HG02870 (cell line): ENCODE measurements at regions not wholly inside any gene's neighbourhood (a gene's known extent, or its start where the extent isn't known, plus 50 kb on each side); places are given as distances from the start of the nearest gene placed in this dataset.
A peak's percentile ranks its signal among the peaks of the same experiment; 100 is the strongest.

Experiments
- ATAC-seq: cut with Tn5 transposase; IDR thresholded peaks from one replicate; pipeline ENCODE4 v1.9.1; 2021; ENCODE audit warnings: mild to moderate bottlenecking, moderate library complexity; ENCODE audit not compliant: unreplicated experiment

DNA sequence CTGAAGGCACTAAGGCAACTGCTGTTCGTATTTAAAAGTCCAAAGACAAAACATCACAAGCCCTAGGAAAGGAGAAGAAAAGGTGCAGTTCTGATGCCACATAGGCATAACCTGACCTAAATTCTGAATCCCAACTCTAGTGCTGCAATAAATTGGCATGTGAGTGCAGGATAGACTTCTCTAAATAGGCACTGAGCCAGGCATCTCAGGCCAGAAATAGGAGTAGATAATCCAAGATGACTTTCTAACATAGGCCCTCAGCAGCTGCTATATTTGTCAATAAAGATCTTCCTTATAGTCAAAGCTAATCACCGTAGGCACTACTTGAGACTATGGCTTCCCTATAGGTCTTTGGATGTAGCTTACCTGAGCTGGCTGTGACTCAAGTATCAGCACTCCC lies 1163.8 kb downstream of the SORCS1 start:
- ATAC-seq = no peak

DNA sequence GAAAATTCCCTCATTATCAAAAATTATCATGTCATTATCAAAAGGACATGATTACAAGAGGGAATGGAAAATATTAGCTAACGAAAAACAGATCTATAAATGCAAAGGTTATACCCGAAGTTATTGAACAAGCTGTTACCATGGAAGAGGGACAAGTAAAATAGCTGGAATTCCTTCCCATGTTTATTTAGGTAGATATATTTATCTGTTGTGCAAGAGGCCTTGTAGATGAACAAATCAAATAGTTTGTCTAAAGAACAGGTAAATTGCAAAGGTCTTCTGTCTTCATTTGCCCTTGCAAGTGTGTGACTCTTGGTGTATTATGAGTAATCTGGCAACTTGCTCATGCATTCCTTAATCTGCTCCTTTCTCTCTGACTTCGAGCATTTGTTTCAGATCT lies 1170.9 kb downstream of the SORCS1 start:
- ATAC-seq = no peak

GRCh38 chr10:105992928-105993327 lies 1171.6 kb downstream of the SORCS1 start:
- ATAC-seq = no peak

DNA sequence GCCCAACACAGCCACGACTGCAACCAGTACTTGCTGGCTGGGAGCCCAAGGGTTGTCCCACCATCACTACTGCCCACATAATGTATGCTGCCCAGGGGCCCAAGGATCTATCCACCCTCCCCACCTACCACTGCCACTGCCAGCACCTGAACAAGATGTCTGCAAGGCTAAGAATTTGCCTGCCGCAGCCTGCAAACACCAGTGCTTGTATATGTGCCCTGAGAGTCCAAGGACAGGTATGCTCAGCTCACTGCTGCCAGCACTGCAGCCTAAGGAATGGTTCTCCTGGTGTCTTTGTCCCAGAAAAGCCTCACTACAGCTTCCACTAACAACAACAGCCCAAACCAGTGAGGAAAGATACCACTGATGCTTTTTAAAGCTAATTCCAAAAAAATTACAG lies 1174.0 kb downstream of the SORCS1 start:
- ATAC-seq = no peak

DNA sequence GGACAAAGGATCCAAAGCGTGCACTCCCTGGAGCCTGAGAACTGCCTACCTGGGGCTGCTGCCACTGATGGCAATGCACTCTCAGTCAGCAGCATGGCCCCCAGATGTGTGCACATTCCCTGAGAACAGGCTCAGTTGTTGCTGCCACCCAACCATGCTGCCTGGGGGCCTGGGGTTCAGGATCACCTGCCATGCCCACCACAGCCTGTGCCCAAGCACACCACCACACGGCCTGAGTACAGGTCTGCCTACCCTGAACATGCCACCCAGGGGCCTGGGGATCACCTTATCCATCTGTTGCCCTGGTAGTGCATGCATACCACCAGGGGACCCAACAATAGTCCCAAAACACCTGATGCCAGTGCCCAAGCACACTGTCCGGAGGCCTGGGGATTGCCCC lies 1174.5 kb downstream of the SORCS1 start:
- ATAC-seq = no peak

GRCh38 chr10:105988848-105989247 lies 1175.7 kb downstream of the SORCS1 start:
- ATAC-seq = no peak

- ATAC-seq = no peak
Observed at GRCh38 chr10:105986912-105987635, 1177.4 kb downstream of the SORCS1 start.

DNA sequence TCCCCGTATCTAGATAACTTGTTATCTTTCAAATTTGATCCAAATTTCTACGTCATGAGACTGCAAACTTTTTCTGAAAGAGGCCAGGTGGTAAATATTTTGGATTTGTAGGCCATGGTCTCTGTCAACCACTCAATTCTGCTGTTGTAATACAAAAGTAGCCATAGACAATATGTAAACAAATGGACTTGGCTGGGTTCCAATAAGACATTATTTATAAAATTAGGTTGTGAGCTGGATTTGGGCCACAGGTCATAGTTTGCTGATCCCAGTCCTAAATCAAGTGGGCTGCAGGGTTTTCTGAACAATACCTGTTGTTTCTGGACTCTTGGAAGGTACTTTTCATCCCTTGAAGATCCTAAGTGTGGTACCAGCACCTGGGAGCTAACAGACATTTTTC lies 1178.0 kb downstream of the SORCS1 start:
- no peak for ATAC-seq

DNA sequence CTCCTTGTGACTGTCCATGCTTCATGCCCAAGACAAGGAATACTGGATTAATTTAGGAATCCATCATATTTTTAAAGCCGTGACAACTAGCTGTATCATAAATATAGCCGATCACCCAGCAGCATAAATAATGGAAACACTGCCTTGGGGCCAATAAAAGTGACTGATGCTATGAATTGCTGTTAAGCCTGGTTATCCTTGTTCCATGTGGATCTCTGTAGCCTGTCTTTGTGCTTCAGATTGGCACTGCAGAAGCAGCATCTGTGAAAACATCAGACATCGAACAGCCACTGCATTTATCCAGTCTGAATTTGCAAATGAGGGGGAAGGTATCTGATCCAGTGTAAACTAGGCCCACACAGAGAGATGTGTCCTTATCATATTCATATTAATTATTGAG lies 1181.8 kb downstream of the SORCS1 start:
- no peak for ATAC-seq

DNA sequence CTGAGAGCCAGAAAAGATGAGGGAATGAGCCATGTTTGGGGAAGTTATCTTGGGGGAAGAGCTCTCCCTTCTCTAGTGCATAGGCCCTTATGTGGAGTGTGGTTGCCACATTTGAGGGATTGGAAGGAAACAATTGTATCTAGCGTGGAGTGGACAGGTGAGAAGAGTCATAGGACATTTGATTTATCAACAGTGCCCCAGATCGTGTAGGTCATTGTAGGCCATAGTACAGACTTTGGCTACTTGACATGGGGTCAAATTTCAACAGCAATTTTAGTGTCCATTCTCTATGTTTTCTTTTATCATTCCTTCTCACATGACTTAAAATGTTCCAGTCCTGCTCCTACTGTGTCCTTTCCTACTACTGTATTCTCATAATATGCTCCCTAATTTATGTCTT lies 1182.8 kb downstream of the SORCS1 start:
- no peak for ATAC-seq

- no peak for ATAC-seq
Observed at GRCh38 chr10:105974803-105975456, 1189.6 kb downstream of the SORCS1 start.

GRCh38 chr10:105973902-105974301 lies 1190.6 kb downstream of the SORCS1 start:
- ATAC-seq = no peak

GRCh38 chr10:105973360-105973759 lies 1191.1 kb downstream of the SORCS1 start:
- no peak for ATAC-seq

- ATAC-seq = no peak
Observed at GRCh38 chr10:105971460-105971859, 1193.0 kb downstream of the SORCS1 start.

DNA sequence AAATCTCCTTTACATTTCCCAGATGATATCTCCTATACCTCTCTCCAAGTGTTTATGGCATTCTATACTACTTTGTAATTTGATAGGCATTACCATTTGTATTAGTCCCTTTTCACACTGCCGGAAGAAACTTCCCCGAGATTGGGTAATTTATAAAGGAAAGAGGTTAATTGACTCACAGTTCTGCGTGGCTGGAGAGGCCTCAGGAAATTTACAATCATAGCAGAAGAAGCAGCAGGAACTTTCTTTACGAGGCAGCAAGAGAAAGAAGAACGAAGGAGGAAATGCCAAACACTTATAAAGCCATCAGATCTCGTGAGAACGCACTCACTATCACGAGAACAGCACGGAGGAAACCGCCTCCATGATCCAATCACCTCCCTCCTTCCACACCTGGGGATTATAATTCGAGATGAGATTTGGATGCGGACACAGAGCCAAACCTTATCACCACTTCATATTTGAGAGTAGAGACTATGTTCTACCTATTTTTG lies 1194.6 kb downstream of the SORCS1 start:
- no peak for ATAC-seq

- ATAC-seq = no peak
Observed at GRCh38 chr10:105968666-105969065, 1195.8 kb downstream of the SORCS1 start.

DNA sequence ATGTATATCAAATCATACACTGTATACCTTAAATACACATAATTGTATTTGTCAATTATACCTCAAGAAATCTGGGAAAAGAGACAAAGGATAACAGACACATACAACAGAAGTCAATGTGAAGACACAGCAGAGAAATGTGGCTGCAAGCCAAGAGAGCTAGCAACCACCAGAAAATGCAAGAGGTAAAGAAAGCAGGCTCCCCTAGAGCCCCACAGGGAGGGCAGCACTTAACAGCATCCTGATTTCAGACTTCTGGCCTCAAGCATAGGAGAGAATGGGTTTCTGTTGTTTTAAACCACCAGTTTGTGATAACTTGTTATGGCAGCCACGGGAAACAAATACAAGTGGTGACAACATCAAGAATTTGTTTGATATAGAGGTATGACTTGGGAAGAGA lies 1197.2 kb downstream of the SORCS1 start:
- ATAC-seq = no peak

DNA sequence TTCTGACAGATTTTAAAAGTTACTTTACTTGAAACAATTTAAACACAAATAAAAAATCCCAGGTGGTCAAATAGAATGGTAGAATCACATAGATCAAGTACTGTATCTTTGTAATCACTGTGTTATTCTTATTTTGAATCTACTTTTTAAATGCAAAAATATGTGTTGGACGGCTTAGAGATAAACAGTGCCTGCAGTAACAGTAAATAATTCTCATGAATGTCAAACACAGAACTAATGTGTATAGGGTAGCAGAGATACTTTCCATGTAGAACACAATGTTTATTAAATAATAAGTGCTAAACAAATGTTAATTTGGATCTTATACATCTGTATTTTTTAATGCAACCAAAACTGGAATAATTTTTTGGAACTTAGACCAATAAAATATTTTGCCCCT lies 1199.4 kb downstream of the SORCS1 start:
- ATAC-seq = no peak

GRCh38 chr10:105964009-105964408 lies 1200.5 kb downstream of the SORCS1 start:
- no peak for ATAC-seq

GRCh38 chr10:105963334-105963884 lies 1201.1 kb downstream of the SORCS1 start:
- no peak for ATAC-seq

DNA sequence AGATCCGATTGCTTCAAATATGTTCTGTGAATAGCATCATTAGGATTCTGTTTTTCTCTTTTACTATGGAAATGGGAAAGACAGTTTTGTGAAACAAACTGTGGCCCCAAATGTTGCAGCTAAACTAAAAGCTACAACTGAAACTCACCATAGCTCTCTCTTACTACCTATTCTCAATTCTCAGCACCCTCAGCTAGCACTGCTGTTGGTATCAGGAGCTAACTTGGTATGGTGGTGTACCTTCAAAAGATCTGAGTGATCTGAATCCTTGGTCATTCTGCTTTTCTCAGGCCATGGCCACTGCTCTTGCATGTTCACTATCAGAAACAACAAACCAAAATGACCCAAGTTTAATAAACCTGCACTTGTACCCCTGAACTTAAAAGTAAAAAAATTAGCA lies 1208.0 kb downstream of the SORCS1 start:
- ATAC-seq = peak; percentile 44

- ATAC-seq = no peak
Observed at GRCh38 chr10:105953861-105954260, 1210.6 kb downstream of the SORCS1 start.
